ENCODE measurements at regions not wholly inside any gene's neighbourhood (a gene's known extent, or its start where the extent isn't known, plus 50 kb on each side); places are given as distances from the start of the nearest gene placed in this dataset.

DNA sequence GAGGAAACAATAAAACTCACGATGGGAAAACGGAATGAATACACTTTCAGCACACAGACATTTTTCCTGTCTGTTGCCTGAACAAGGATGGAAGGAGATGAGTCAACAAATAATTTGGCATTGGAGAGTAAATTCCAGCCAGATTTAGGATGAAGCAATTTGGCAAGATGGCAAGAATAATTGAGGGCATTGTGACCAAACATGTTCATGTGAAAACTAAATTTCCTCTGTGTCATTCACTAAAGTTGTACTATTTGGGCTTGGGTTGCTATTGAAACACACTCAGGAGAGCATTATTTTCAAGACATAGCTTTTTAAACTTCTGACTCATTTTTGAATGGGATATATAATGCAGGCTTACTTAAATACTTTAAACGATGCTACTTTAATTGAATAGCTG, 1614.4 kb downstream of the PCDH19 start:
- peak; percentile 11 for DNase-seq (ENCODE audit: low read depth)
- no peak for TF ChIP-seq CTCF (IDR thresholded peaks at IDR 0.05; ENCODE audit: insufficient read depth, low read depth, low read length, missing control alignments)
- H3K4me3 ChIP-seq (ENCODE audit: low read length) = no peak overlapping the region

DNA sequence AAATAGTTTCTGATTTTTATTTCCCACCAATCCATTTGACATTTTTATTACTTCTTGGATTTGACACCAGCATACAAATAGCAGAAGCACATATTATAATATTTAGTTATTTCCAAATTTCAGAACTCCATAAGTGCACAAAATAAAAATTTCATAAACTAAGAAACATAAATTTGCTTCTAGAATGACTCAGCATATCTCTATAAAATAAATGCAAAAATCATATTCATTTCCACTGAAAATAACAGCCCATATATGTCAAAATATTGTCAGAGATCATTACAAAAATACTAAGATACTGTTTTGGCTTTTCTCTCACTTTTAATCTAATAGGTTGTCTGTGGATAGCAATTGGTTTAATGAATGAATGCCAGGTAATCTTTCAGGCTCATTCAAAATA, 1654.2 kb downstream of the PCDH19 start:
- DNase-seq (ENCODE audit: low read depth) = no peak
- H3K4me3 ChIP-seq (ENCODE audit: low read length) = no peak overlapping the region
- TF ChIP-seq CTCF (IDR thresholded peaks at IDR 0.05; ENCODE audit: insufficient read depth, low read depth, low read length, missing control alignments) = no peak

DNA sequence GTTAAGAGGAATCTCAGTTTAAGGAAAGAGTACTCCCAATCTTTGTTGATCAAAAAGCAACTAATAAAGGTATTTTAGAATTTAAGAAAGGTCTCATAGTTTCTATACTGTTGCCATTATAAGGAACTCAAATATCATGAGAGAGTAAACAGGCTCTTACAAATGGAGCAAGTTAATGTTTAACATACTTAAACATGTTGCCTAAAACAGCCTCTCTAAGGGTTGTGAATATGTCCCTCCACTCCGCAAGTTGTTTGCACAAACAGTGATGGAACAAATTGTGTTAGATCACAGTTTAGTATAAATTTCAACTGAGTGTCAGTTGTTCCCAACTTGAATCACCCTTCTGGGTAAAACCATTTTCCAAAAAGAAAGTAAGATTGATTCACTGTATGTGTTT, 1678.3 kb downstream of the PCDH19 start:
- no peak overlapping the region for H3K4me3 ChIP-seq (ENCODE audit: low read length)
- DNase-seq (ENCODE audit: low read depth) = no peak
- no peak for TF ChIP-seq CTCF (IDR thresholded peaks at IDR 0.05; ENCODE audit: insufficient read depth, low read depth, low read length, missing control alignments)

- H3K4me3 ChIP-seq (ENCODE audit: low read length) = no peak overlapping the region
- DNase-seq (ENCODE audit: low read depth) = no peak
- no peak for TF ChIP-seq CTCF (IDR thresholded peaks at IDR 0.05; ENCODE audit: insufficient read depth, low read depth, low read length, missing control alignments)
These were observed 1692.1 kb downstream of the PCDH19 start for GRCh38 chrX:98717970-98718369.

Measured in epithelial cell of esophagus (primary cell).